Endodermal cell (in vitro differentiated cells): ENCODE measurements at regions not wholly inside any gene's neighbourhood (a gene's known extent, or its start where the extent isn't known, plus 50 kb on each side); places are given as distances from the start of the nearest gene placed in this dataset.

ENCODE experiments used
- DNase-seq: peaks from one replicate; pipeline ENCODE4 v3.0.0-alpha.2; 2017
- H3K27ac ChIP-seq: 2 replicates; pipeline ENCODE4 v1.5.1; 2013; ENCODE audit warnings: mild to moderate bottlenecking, low read depth, low read length, moderate library complexity
- H3K27me3 ChIP-seq: 2 replicates; pipeline ENCODE4 v1.6.1; 2013; ENCODE audit warnings: mild to moderate bottlenecking, low read length, moderate library complexity; ENCODE audit not compliant: insufficient read depth, control insufficient read depth, poor library complexity, severe bottlenecking
- H3K36me3 ChIP-seq: 2 replicates; pipeline ENCODE4 v1.7.0; 2013; ENCODE audit warnings: mild to moderate bottlenecking, low read length, moderate library complexity; ENCODE audit not compliant: control insufficient read depth, insufficient read depth
- H3K4me1 ChIP-seq: one replicate; pipeline ENCODE4 v1.7.0; 2013; ENCODE audit warnings: low read length; ENCODE audit not compliant: control insufficient read depth, insufficient read depth
- H3K4me3 ChIP-seq: 2 replicates; pipeline ENCODE4 v1.5.1; 2013; ENCODE audit warnings: mild to moderate bottlenecking, low read length, moderate library complexity
- H3K9ac ChIP-seq: 2 replicates; pipeline ENCODE4 v1.6.1; 2013; ENCODE audit warnings: mild to moderate bottlenecking, low read length, moderate library complexity; ENCODE audit not compliant: poor library complexity, severe bottlenecking; ENCODE audit errors: extremely low read depth
- H3K9me3 ChIP-seq: 2 replicates; pipeline ENCODE4 v1.6.1; 2013; ENCODE audit warnings: mild to moderate bottlenecking, low read length, moderate library complexity; ENCODE audit not compliant: control insufficient read depth
- H3K27ac Mint-ChIP-seq: 2 replicates; pipeline ENCODE4 v1.8.0; 2020; ENCODE audit warnings: mixed read lengths
- H3K27me3 Mint-ChIP-seq: 2 replicates; pipeline ENCODE4 v1.8.0; 2021; ENCODE audit warnings: mild to moderate bottlenecking, mixed read lengths; ENCODE audit not compliant: insufficient read depth
- H3K36me3 Mint-ChIP-seq: 2 replicates; pipeline ENCODE4 v1.8.0; 2020; ENCODE audit warnings: low read depth, mixed read lengths
- H3K4me1 Mint-ChIP-seq: 2 replicates; pipeline ENCODE4 v1.8.0; 2020; ENCODE audit warnings: mixed read lengths
- H3K4me3 Mint-ChIP-seq: 2 replicates; pipeline ENCODE4 v1.8.0; 2020; ENCODE audit warnings: mild to moderate bottlenecking, moderate library complexity, mixed read lengths
- H3K9me3 Mint-ChIP-seq: 2 replicates; pipeline ENCODE4 v1.8.0; 2020; ENCODE audit warnings: mild to moderate bottlenecking, mixed read lengths
- CTCF ChIP-seq: fragments of 200-600 bp; sonication (generic); conservative IDR thresholded peaks from 2 replicates; pipeline ENCODE4 v1.5.0; 2021; ENCODE audit warnings: antibody characterized with exemption, mild to moderate bottlenecking
- WGBS, 2 experiments: methylation state at CpG; one replicate each; pipeline versions ENCODE4 v1.1.5 to v1.1.7; 2013; ENCODE audit warnings: missing lambda C conversion rate in 2 of 2, mixed read lengths in 1 of 2; ENCODE audit not compliant: insufficient coverage in 1 of 2, insufficient read length in 1 of 2; 5-methylcytosine and 5-hydroxymethylcytosine counted together

GRCh38 chr17:53253956-53254597 is 568.6 kb upstream of the KIF2B start:
- TF ChIP-seq CTCF, result no peak
- Mint-ChIP-seq H3K36me3 (no peaks in the 10 kb centered on the region), H3K4me3 (no peak overlapping the region), H3K27me3 (no peaks in the 10 kb centered on the region), H3K4me1 (no peaks in the 10 kb centered on the region), H3K27ac (no peak overlapping the region), H3K9me3 (no peaks in the 10 kb centered on the region)
- Histone ChIP-seq H3K27ac (no peak overlapping the region), H3K36me3 (no peaks in the 10 kb centered on the region), H3K27me3 (no peaks in the 10 kb centered on the region), H3K9ac (no peak overlapping the region), H3K9me3 (no peaks in the 10 kb centered on the region), H3K4me1 (no peaks in the 10 kb centered on the region), H3K4me3 (no peak overlapping the region)
- 88 to 100% methylated on average over 1 of the region's 1 CpG for WGBS, 2 experiments
- DNase-seq, result no peak

- H3K4me1 ChIP-seq, result no peaks in the 10 kb centered on the region
- H3K36me3 ChIP-seq, result no peaks in the 10 kb centered on the region
- Mint-ChIP-seq H3K36me3 (no peaks in the 10 kb centered on the region), H3K9me3 (no peaks in the 10 kb centered on the region), H3K27me3 (no peaks in the 10 kb centered on the region), H3K4me3 (no peak overlapping the region), H3K27ac (no peak overlapping the region), H3K4me1 (no peaks in the 10 kb centered on the region)
- H3K9me3 ChIP-seq, result no peaks in the 10 kb centered on the region
- TF ChIP-seq CTCF, result no peak
- H3K27ac ChIP-seq, result no peak overlapping the region
- no peak for DNase-seq
- H3K27me3 ChIP-seq, result no peaks in the 10 kb centered on the region
- H3K9ac ChIP-seq, result no peak overlapping the region
- WGBS, 2 experiments, result 100% methylated on average over 1 of the region's 3 CpGs; no CpG with 5 or more reads in 1 of the 2 experiments
- no peak overlapping the region for H3K4me3 ChIP-seq
These were observed 573.7 kb upstream of the KIF2B start for GRCh38 chr17:53249036-53249435.

- H3K36me3 Mint-ChIP-seq, result no peaks in the 10 kb centered on the region
- H3K27ac ChIP-seq, result no peak overlapping the region
- no peaks in the 10 kb centered on the region for H3K4me1 ChIP-seq
- H3K4me3 Mint-ChIP-seq, result no peak overlapping the region
- no peaks in the 10 kb centered on the region for H3K9me3 Mint-ChIP-seq
- H3K36me3 ChIP-seq, result no peaks in the 10 kb centered on the region
- 95 to 100% methylated on average over 2 of the region's 2 CpGs for WGBS, 2 experiments
- no peak overlapping the region for H3K9ac ChIP-seq
- H3K27ac Mint-ChIP-seq, result no peak overlapping the region
- no peak for TF ChIP-seq CTCF
- no peak overlapping the region for H3K4me3 ChIP-seq
- H3K4me1 Mint-ChIP-seq, result no peaks in the 10 kb centered on the region
- DNase-seq, result no peak
- no peaks in the 10 kb centered on the region for H3K27me3 Mint-ChIP-seq
- no peaks in the 10 kb centered on the region for H3K27me3 ChIP-seq
- peaks cover 6% of the 10 kb centered on the region for H3K9me3 ChIP-seq
These were observed 588.6 kb upstream of the KIF2B start for GRCh38 chr17:53234138-53234537.
